ENCODE measurements at regions not wholly inside any gene's neighbourhood (a gene's known extent, or its start where the extent isn't known, plus 50 kb on each side); places are given as distances from the start of the nearest gene placed in this dataset.

- POLR2A ChIA-PET: no interaction called here
- no peaks in the 10 kb centered on the region for H3K9me3 ChIP-seq (replicated peaks; ENCODE audit: control insufficient read depth, insufficient read depth, low read length)
- no peak overlapping the region for H3K27ac ChIP-seq (ENCODE audit: control insufficient read depth, insufficient read depth)
- SMC1A ChIA-PET (ENCODE audit: uncharacterized antibody, unreplicated experiment): interaction anchor here (0.8 to 1.5 kb wide), 7 partner anchors 11 to 140 kb away, joined by 3 to 9 read pairs (median 4); no protein-coding TSS in a partner anchor
- WGBS (ENCODE audit: insufficient coverage, insufficient replicate concordance, low lambda C conversion rate, missing lambda C conversion rate): 62% methylated on average over 3 of the region's 3 CpGs
- no TSS peak for BruUV-seq (replicated peaks)
- no peak overlapping the region for H3K4me3 ChIP-seq
- ATAC-seq: no peak
- no peaks in the 10 kb centered on the region for H3K36me3 ChIP-seq (ENCODE audit: control insufficient read depth in 2 of 2, insufficient read depth in 2 of 2, low read length in 1 of 2)
- no peak overlapping the region for H3K4me2 ChIP-seq (ENCODE audit: control insufficient read depth, insufficient read depth)
- no peaks in the 10 kb centered on the region for H3K79me2 ChIP-seq (ENCODE audit: control insufficient read depth, insufficient read depth, low read length)
- H3K27me3 ChIP-seq (replicated peaks in 1 of 2; ENCODE audit: control insufficient read depth in 2 of 2, insufficient read depth in 2 of 2, low read length in 1 of 2): no peaks in the 10 kb centered on the region
- H3K9ac ChIP-seq (ENCODE audit: control insufficient read depth, insufficient read depth, low read length): no peak overlapping the region
- H3K4me1 ChIP-seq (ENCODE audit: control insufficient read depth, insufficient read depth, low read length): no peaks in the 10 kb centered on the region
- no peak overlapping the region for H2AFZ ChIP-seq (ENCODE audit: control insufficient read depth, low read depth, low read length)
- TF ChIP-seq ZNF217 (IDR thresholded peaks at IDR 0.05) (no peak), CBX5 (IDR thresholded peaks at IDR 0.05; ENCODE audit: low read depth) (no peak)
- in situ Hi-C loops (cut with MboI): no loop called here
- FAIRE-seq: no peak
- intact Hi-C loops (cut with micrococcal nuclease; ENCODE audit: unreplicated experiment): no loop called here
- CTCF ChIA-PET: no interaction called here
- no peaks in the 10 kb centered on the region for H4K20me1 ChIP-seq (ENCODE audit: control insufficient read depth, insufficient read depth)
- DNase-seq (ENCODE audit: low read depth, low spot score): no peak
- RAD21 ChIA-PET (ENCODE audit: unreplicated experiment): no interaction called here
Measured at GRCh38 chr13:80086304-80086721, 254.6 kb downstream of the SPRY2 start.

- H3K27me3 ChIP-seq (replicated peaks in 1 of 2; ENCODE audit: control insufficient read depth in 2 of 2, insufficient read depth in 2 of 2, low read length in 1 of 2): no peaks in the 10 kb centered on the region
- H3K4me2 ChIP-seq (ENCODE audit: control insufficient read depth, insufficient read depth): no peak overlapping the region
- no TSS peak for BruUV-seq (replicated peaks)
- FAIRE-seq (no peak), ATAC-seq (no peak), DNase-seq (ENCODE audit: low read depth, low spot score) (no peak)
- no peak overlapping the region for H2AFZ ChIP-seq (ENCODE audit: control insufficient read depth, low read depth, low read length)
- intact Hi-C loops (cut with micrococcal nuclease; ENCODE audit: unreplicated experiment) (no loop called here), in situ Hi-C loops (cut with MboI) (no loop called here)
- POLR2A ChIA-PET: interaction anchor here (0.6 kb wide), 1 partner anchor 273 kb away, joined by 3 read pairs; no protein-coding TSS in a partner anchor
- H3K27ac ChIP-seq (ENCODE audit: control insufficient read depth, insufficient read depth): no peak overlapping the region
- H3K4me3 ChIP-seq: no peak overlapping the region
- H3K4me1 ChIP-seq (ENCODE audit: control insufficient read depth, insufficient read depth, low read length): no peaks in the 10 kb centered on the region
- H3K9me3 ChIP-seq (replicated peaks; ENCODE audit: control insufficient read depth, insufficient read depth, low read length): no peaks in the 10 kb centered on the region
- RAD21 ChIA-PET (ENCODE audit: unreplicated experiment): interaction anchor here (0.6 kb wide), 1 partner anchor 1455 kb away, joined by 3 read pairs; no protein-coding TSS in a partner anchor
- H3K36me3 ChIP-seq (ENCODE audit: control insufficient read depth in 2 of 2, insufficient read depth in 2 of 2, low read length in 1 of 2): no peaks in the 10 kb centered on the region
- WGBS (ENCODE audit: insufficient coverage, insufficient replicate concordance, low lambda C conversion rate, missing lambda C conversion rate): 11% methylated on average over 4 of the region's 4 CpGs
- SMC1A ChIA-PET (ENCODE audit: uncharacterized antibody, unreplicated experiment): interaction anchor here (0.6 kb wide), 1 partner anchor 161 kb away, joined by 3 read pairs; no protein-coding TSS in a partner anchor
- H3K79me2 ChIP-seq (ENCODE audit: control insufficient read depth, insufficient read depth, low read length): no peaks in the 10 kb centered on the region
- no peak overlapping the region for H3K9ac ChIP-seq (ENCODE audit: control insufficient read depth, insufficient read depth, low read length)
- H4K20me1 ChIP-seq (ENCODE audit: control insufficient read depth, insufficient read depth): no peaks in the 10 kb centered on the region
- CTCF ChIA-PET: interaction anchor here (1.8 kb wide), 1 partner anchor 21 kb away, joined by 5 read pairs; no protein-coding TSS in a partner anchor
- TF ChIP-seq FOXK2 (IDR thresholded peaks at IDR 0.05) (no peak), BHLHE40 (IDR thresholded peaks at IDR 0.05; ENCODE audit: borderline replicate concordance in 1 of 2, low read depth in 2 of 2, low read length in 1 of 2) (no peak), SRF (IDR thresholded peaks at IDR 0.05; ENCODE audit: low read depth in 2 of 2, low read length in 2 of 2) (no peak), ZZZ3 (IDR thresholded peaks at IDR 0.05; ENCODE audit: control insufficient read depth, insufficient read length, low read depth) (no peak), PML (IDR thresholded peaks at IDR 0.05; ENCODE audit: low read length) (no peak), ZNF274 (IDR thresholded peaks at IDR 0.05; ENCODE audit: insufficient read depth, insufficient read length) (no peak), MYC (IDR thresholded peaks at IDR 0.05; ENCODE audit: insufficient read depth, insufficient read length, insufficient replicate concordance, low read length, severe bottlenecking) (no peak), YBX1 (IDR thresholded peaks at IDR 0.05) (no peak), PAX5 (IDR thresholded peaks at IDR 0.05; ENCODE audit: borderline replicate concordance, low read depth, low read length) (no peak), NFYA (IDR thresholded peaks at IDR 0.05; ENCODE audit: borderline replicate concordance, low read depth, low read length) (no peak), TARDBP (IDR thresholded peaks at IDR 0.05; ENCODE audit: borderline replicate concordance) (no peak), EED (IDR thresholded peaks at IDR 0.05; ENCODE audit: low read depth) (no peak), IKZF1 (conservative IDR thresholded peaks at IDR 0.05) (no peak), ZNF24 (IDR thresholded peaks at IDR 0.05) (no peak)
- TF ChIP-seq, protein P1, sequence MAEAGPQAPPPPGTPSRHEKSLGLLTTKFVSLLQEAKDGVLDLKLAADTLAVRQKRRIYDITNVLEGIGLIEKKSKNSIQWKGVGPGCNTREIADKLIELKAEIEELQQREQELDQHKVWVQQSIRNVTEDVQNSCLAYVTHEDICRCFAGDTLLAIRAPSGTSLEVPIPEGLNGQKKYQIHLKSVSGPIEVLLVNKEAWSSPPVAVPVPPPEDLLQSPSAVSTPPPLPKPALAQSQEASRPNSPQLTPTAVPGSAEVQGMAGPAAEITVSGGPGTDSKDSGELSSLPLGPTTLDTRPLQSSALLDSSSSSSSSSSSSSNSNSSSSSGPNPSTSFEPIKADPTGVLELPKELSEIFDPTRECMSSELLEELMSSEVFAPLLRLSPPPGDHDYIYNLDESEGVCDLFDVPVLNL (IDR thresholded peaks at IDR 0.05; ENCODE audit: low read depth, low read length): no peak
Measured at GRCh38 chr13:80083853-80084676, 256.9 kb downstream of the SPRY2 start.

Data from GM12878 (cell line).